AG08396 (cell line): ENCODE measurements at regions not wholly inside any gene's neighbourhood (a gene's known extent, or its start where the extent isn't known, plus 50 kb on each side); places are given as distances from the start of the nearest gene placed in this dataset.
A peak's percentile ranks its signal among the peaks of the same experiment; 100 is the strongest.

Experiments used
- DNase-seq: peaks from one replicate; pipeline ENCODE4 v3.0.0; 2012; ENCODE audit warnings: low spot score, mixed read lengths

DNA sequence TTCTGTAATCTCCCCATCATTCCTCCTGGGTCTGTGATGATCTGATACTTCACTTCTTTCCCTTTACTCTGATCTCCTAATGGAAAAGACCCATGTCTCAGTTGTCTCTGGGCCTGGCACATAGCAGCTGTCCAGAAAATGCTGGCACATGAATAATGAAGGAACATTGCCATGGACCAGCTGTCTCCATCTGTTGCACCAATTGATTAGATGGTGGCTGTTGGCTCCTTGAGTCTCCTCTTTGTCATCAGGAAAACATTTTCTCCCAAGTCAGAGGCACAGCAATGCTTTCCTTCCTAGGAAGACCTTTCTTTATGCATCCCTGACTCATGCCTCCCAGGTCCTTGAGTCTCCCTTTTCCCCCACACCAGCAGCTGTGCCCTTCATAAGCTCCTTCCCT lies 286.2 kb upstream of the CXCR4 start:
- DNase-seq = no peak

DNA sequence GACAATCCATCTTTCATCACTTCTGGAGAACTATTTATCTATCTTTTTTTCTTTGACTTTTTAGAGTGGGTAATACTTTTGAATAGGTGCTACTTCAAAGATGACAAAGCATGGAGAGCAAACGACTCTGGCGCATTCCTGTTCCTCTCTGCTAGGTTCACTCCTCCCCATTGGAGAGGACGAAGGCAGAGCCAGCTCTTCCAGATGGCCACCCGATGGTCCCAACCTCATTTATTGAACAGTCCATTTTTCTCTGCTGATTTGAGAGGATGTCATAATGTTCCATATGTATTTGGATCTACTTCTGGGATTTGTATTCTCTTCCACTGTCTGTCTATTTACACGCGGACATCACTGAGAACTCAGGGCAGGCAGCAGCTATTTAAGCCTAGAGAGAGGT lies 284.3 kb upstream of the CXCR4 start:
- DNase-seq = no peak

DNA sequence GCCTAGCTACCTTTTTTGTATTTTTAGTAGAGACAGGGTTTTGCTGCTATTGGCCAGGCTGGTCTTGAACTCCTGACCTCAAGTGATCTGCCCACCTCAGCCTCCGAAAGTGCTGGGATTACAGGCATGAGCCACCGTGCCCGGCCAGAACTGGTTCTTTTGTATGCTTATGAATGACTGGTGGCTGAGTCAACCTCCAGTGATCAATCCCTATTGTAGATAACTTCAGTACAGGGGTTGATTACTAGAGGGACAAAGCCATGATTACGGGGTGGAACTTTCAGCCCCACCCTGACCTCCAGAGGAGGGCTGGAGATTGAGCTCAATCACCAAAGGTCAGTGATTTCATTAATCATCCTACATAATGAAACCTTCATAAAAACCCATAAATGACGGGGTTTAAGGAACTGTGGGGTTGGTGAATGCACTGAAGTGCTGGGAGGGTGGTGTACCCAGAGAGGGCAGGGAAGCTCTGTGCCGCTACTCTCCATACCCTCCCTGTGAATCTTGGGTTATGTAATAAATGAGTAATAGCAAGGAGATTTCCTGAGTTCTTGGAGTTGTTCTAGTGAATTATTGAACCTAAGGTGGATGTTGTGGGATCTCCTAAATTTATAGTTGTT lies 281.8 kb upstream of the CXCR4 start:
- no peak for DNase-seq

DNA sequence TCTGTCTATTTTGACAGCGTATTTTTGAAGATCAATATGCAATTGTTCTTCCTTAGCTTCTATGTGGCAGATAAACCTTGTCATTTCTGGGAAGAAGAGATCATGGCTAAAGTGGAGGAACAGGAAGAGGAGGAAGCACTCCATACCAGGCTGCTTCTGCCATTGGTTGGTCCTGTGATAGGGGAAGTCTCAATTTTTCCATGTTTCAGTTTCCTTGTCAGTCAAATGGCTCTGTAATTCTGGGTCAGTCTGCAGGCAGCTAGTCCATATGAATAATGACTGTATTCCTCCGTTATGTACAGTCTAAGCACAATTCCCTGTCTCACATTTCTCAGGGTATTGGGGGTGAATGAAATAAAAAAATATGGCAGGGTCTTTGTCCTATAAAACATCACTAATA lies 277.6 kb upstream of the CXCR4 start:
- no peak for DNase-seq

DNA sequence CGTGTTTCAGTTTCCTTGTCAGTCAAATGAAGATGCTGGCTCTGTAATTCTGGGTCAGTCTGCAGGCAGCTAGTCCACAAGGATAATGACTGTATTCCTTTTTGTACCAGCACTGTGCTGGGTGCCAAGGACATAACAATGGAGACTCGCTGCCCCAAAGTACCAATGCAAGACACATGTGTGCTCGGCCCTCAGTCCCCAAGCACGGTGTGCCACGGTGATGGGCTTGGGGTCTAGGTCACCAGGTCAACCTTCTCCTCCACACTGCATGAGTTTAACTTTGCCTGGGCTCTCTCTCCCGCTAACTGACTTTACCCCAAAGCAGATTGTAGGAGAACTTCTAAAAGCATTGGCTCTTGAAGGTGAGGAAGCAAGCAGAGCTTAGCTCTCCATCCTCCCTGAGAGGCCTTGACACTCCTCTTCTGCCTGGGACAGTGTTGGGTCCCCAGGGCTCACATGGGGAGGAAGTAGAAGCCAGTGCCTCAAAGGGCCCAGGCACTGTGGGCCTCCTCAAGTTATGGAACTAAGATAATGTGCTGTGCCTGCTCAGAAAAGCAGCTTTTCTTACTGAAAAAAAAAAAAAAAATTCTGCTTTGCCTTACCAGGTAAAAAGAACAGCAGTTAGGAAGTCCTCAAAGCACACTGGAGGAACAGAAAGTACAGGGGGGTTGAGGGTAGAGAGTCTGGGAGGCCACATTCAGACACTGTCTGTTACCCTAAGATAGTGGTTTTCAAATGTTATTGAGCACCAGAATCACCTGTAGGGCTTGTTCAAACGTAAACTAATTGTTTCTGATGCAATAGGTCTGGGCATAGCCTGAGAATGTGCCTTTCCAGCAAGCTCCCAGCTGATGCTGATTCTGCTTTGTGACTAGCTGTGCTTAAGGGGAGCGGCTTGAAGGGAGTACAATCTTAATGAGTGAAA lies 276.4 kb upstream of the CXCR4 start:
- DNase-seq = no peak

DNA sequence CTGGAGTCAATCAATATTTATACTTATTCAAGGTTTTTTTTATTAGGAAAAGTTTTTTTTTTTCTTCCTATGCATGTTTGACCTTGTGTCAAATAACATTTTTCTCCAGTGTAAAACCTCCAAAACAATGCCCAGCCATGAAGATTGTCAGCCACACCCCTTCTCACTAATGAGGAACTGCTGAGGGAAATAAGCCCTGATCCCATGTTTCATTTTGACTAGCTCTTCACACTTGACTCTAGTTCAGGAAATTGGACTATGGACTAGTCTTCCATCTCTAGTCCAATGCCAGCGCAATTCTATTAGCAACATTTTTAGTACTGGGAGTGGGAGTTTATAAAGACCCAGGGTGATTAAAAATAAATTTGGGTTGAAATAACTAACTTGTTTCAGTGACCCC lies 275.6 kb upstream of the CXCR4 start:
- no peak for DNase-seq

DNA sequence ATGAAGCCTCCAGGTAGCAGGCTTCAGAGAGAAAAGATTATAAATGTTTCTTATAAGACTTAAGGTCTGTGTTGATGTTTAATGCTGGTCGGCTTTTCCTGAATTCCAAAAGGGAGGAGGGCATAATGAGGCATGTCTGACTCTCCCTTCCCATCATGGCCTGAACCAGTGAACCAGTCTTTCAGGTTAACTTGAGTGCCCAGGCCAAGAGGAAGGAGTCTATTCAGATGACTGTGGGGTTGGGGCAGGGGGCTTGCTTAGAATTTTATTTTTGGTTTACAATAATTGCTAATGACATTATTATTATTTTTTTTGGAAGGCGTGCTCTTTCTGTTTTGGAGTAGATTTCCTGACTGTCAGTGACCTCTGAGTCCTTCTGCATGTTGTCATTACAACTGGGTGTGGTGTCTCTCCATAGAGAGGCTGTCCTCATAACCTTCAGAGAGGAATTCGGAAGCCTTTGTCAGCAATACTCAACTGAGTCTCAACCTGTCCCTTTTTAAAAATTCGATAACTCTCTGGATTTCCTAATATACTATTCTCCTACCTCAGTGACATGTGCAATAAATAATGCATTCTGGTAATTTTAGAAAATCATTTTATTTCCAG lies 275.1 kb upstream of the CXCR4 start:
- no peak for DNase-seq

DNA sequence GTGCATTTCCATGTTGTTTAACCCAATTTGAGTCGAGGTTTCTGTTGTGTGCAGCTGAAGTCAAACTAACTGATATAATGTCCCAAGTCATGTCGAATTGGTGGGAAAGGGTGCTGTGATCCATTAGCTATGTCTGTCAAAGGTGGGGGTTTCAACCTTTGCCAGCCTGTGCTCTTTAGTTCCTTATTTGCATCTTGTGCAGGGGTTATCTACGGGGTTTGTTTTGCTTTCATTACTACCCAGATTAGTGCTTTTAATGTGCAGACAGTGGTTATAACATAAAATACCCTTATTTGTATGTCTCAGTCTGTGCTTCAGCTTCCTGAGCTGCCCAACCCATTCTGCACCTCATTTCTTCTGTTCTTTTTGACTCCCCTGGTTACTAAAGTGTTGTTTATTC lies 271.9 kb upstream of the CXCR4 start:
- DNase-seq = no peak

DNA sequence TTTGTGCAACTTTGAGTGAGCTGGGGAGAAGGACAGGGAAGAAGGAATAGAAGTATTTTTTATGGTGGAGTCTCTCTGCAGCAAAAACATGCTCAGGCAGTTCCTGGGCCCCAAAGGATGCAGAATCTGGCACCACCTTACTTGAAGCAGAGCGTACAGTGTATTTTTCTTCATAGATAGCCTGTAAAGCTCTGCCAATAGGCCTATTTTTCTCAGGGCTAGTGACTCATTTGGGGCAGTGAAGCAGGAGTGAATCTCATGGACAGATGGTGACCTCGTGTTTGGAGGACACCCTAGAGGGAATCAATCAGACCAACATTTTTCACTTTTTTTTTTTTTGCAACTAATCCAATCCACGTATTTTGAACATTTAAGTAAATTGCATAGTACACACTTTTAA lies 268.1 kb upstream of the CXCR4 start:
- DNase-seq = no peak

DNA sequence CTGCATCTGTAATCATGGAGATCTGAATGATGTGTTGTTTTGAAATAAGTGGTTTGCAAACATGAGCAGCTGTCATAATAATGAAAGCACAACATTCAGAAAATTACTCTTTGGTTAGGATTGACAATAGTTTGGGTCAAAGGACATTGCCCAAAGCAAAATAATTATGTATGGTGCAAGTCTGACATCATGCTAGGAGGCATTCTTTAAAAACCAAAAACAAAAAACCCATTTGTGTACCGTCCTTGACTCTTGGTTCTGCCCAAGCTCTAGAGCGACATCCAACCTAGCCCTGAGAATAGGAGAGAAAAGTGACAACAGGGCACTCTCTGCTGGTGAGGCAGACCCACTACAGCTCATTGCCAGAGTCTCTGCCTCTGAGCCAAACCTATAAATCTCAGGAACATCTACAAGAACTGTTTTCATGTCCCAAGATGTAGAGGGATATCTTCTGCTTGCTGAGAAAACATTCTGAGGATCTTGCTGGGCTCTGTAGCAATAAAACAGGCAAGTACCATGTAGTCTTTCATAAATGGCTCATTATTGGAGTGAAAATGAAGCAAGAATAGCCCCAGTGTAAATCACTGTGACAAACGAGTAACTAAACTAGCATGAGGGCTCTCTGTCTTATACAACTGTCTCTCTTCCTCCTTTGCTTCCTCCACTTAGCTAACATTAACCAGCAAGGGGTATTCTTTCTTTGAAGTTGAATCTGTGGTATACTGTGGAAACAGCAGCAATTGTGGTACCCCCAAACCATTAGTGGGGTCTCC lies 266.8 kb upstream of the CXCR4 start:
- DNase-seq = no peak

DNA sequence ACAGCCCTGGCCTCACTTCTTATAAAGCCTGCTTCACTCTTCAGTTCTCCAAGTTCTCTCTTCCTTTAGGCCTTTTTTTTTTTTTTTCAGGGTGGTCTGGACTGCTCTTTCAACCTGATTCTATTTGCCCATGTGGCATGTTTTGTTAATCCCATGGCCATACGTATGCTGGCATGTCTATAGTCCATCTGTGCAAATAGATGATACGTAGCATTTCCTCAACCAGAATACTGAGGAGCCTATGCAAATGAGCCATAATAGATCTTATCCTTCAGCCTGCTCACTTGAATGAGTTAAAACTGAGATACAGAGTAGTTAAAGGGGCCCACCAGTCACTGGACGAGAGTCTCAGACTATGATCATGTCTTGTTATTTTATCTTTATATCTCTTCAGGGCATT lies 265.2 kb upstream of the CXCR4 start:
- DNase-seq = no peak

DNA sequence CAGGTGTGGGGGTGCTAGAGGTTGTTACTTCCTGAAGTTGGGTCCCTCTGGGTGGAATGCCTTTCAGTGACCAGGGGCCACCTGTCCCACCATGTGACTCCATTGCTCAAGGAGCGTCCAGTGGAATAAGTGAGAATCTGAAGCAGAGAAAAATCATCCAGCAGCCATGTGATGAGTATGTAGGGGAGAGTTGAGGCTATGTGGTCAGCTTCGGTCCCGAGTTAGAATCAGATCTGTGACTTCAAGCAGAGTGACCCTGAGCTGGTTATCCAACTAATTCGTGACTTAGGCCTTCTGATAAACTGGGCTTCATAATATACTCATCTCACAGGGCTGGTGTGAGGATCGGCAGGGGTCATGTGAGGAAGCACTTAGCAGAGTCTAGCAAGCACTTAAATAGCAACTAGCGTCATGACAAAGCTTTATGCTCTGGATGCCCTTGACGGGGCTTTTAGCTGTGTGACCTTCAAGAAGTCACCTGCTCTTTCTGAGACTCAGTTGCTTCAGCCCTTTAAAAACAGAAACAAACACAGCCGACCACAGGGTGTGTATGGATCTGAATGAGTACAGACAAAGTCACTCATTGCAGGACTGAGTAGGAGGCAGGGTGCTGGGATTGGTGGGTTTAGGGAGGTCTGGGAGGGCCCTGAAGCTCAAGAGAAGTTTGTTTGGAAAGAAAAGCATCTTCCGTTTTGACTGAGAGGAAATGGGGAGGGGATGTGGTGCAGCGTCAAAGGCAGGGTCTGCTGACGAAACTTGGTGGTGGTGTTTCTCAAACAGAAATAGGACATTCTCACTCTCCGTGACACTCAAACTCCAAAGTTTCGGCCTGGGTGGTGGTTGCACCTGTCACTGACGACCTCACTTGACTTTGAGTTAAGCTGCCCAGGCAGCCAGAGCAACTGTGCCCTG lies 264.0 kb upstream of the CXCR4 start:
- no peak for DNase-seq

DNA sequence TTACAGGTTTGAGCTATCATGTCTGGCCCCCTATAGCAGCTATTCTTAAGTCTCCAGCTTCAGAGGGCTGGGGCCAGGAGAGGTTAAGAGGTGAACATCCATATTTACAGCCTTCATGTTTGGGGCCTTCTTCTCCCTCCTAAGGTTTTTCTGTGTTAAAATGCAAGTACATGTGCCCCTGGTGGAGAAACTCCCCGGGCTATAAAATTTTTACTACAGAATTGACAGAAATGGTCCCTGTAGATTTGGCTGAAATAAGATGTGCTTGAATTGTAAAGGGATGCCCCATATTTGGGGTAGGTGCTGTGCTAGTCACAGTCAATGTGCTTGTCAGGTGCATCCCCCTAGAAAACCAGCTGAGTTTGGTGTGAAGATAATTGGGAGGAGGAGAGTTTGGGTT lies 263.3 kb upstream of the CXCR4 start:
- DNase-seq = no peak

DNA sequence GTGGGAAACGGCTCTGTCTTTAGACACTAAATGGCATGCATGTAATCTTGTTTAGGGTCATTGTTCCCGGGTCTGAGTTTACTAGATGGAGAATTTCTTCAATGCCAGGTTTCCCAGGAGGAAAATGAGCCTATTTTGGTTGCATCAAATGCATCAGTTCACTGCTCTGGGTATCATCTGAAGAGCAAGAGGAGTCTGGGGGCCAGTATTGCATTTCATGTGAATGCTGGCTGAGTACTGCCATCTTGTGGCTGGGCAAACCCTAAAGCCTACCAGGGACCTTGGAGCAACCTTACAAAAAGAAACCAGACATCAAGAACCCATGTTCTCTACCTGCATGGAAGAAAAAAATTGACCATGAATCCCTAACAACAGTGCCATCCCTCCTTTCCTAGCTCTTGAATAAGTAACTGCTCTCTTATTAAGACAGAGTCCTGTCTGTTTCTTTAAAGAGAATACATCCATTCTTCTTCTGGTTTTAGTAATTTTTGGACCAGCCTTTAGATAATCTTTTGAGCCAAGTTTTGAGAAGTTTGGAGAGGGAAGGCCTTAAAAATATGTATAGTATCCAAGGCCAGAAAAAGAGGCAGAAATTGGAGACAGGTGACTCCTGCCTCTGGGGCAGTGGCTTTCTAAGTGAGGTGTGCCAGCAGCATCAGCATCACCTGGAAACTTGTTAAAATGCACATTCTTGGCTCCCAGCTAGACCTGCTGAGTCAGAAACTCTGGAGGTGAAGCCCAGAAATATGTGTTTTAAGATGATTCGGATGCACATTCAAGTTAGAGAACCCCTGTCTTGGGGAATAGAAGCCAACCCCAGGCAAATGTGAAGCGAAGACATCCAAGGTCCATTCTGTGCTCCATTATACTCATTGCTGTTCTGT lies 261.0 kb upstream of the CXCR4 start:
- peak; percentile 9 for DNase-seq

DNA sequence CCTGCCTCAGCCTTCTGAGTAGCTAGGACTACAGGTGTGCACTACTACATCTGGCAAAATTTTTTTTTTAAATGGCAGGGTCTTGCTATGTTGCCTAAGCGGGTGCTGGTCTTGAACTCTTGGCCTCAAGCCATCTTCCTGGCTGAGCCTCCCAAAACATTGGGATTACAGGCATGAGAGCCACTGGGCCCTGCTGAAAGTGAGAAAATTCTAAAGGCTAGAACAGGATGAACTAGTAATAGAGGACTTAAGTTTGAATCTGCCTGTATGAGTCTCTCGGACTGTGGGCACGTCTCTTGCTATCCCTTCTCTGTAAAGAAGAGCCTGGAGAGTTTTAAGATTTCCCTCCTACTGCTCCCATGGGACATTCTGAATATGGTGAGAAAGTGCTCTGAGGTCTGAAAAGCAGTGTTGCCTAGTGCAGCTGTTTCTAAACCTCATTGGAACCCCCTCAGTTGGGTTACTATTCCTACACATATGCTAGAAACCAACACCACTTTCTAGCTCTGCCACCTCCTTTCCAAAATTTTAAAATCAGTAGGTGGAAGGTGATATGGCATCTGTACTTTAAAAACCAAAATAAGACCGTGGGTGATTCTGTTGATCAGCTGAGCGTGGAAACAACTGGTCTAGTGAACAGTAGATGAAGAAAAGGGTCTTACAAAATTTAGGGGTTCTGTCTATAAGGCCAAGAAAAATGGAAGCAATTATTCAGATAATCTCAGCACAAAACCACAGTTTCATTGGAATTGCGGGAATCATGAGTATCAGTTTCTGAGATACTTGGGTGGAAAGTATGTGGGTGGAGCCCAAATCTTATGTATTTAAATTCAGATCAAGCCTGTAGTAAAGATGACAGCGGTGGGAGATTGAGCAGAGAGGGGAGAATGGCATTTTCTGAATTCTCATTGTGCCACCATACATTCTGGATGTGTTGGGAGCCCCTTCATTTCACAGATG lies 259.8 kb upstream of the CXCR4 start:
- DNase-seq = no peak

DNA sequence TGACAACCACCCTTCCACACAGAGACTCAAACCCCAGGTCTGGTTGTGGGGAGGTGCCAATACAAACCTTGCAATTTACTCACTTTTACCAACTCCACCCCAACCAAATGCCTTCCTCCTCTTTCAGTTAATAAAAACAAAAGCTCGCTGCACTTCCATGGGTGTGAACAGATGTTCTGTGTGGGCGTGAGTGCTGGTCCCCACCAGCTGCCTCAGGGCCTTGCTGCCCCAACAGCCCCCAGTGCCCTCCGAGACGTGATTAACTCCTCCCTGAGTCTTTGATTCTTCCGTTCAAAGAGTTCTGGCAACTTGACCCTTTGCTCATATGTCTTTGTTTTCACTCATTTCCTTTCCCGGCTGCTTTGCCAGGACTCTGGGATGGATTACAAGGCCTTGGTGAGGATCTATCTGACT lies 258.9 kb upstream of the CXCR4 start:
- DNase-seq = no peak

DNA sequence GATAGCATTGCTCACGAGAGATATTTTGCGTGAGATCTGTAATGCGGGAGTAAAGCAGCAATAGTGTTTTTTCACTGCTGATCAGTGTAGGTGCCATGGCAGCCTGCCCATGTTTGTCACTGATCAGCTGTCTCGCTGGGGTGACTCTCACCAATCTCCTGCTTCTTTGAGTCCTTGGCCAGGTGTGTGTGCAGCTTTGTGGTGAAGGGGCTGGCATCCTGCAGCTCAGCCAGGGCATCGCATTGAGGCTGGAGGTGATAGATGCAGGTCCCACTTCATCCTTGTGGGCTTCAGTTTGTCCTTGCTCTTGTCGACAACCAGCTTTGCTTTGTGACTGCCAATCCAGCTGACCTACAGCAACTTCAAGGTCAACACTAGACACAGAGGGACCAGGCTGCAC lies 258.3 kb upstream of the CXCR4 start:
- DNase-seq = no peak

DNA sequence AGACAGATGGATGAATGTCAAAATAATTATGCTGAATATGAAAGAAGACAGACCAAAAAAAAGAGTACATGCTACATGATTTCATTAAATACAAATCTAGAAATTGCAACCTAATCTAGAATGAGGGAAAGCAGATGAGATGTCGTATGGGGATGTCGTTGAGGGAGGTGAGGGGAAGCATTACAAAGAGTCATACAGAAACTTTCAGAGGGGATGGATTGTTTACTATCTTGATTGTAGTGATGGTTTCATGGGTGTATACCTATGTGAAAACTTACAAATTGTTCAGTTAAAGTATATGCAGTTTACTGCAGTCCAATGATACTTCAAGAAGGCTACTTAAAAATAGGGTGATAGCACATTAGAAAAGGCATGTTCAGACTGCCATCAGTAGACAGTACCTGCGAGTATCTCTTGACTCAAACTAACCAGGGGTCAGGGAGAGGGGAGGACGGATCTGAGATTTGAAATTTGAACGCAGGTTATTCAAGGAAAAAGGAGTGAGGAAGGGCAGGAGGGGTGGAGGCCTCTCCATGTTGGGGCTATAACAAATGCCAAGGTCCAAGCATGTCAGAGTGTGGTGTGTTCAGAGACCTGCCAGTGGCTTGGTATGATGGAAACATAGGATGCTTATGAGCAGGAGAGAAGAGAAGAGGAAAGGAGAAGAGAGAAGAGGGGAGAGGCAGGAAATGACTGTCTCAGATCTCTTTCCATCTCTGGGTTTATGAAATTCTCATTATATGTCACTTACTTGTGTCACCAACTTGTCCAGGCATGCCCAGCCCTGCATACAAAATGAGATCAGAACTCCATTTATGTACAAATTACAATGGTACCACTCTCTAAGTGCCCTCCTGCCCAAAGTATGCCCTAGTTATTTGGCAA lies 257.3 kb upstream of the CXCR4 start:
- DNase-seq = no peak
